Type B pancreatic cell (in vitro differentiated cells): ENCODE measurements at regions not wholly inside any gene's neighbourhood (a gene's known extent, or its start where the extent isn't known, plus 50 kb on each side); places are given as distances from the start of the nearest gene placed in this dataset.

Experiments used
- DNase-seq: peaks from one replicate; pipeline ENCODE4 v3.0.0; 2021; ENCODE audit warnings: mixed read lengths; ENCODE audit not compliant: unreplicated experiment; ENCODE audit errors: extremely low spot score
- H3K27ac Mint-ChIP-seq: 2 replicates; pipeline ENCODE4 v1.8.0; 2021; ENCODE audit warnings: mild to moderate bottlenecking, mixed read lengths
- H3K27me3 Mint-ChIP-seq: 2 replicates; pipeline ENCODE4 v1.8.0; 2021; ENCODE audit warnings: mixed read lengths
- H3K36me3 Mint-ChIP-seq: 2 replicates; pipeline ENCODE4 v1.8.0; 2021; ENCODE audit warnings: mixed read lengths
- H3K4me1 Mint-ChIP-seq: one replicate; pipeline ENCODE4 v1.8.0; 2021; ENCODE audit warnings: mixed read lengths; ENCODE audit not compliant: unreplicated experiment
- H3K4me3 Mint-ChIP-seq: 2 replicates; pipeline ENCODE4 v1.8.0; 2021; ENCODE audit warnings: mild to moderate bottlenecking, mixed read lengths
- H3K9me3 Mint-ChIP-seq: 2 replicates; pipeline ENCODE4 v1.8.0; 2021; ENCODE audit warnings: mixed read lengths
- CTCF ChIP-seq: fragments of 200-600 bp; sonication (generic); conservative IDR thresholded peaks from 2 replicates; pipeline ENCODE4 v1.5.0; 2021; ENCODE audit warnings: antibody characterized with exemption, mild to moderate bottlenecking

- no peak overlapping the region for H3K27ac Mint-ChIP-seq
- DNase-seq: no peak
- no peaks in the 10 kb centered on the region for H3K27me3 Mint-ChIP-seq
- H3K4me1 Mint-ChIP-seq: no peaks in the 10 kb centered on the region
- TF ChIP-seq CTCF: no peak
- no peak overlapping the region for H3K4me3 Mint-ChIP-seq
- H3K36me3 Mint-ChIP-seq: no peaks in the 10 kb centered on the region
- peaks cover 7% of the 10 kb centered on the region for H3K9me3 Mint-ChIP-seq
Observed at GRCh38 chrX:74179990-74180389, 124.0 kb upstream of the ZCCHC13 start.

GRCh38 chrX:74179499-74179898 lies 124.5 kb upstream of the ZCCHC13 start:
- no peaks in the 10 kb centered on the region for H3K27me3 Mint-ChIP-seq
- H3K9me3 Mint-ChIP-seq: peaks cover 7% of the 10 kb centered on the region
- TF ChIP-seq CTCF: no peak
- H3K27ac Mint-ChIP-seq: peak overlapping the region; percentile 32
- no peaks in the 10 kb centered on the region for H3K36me3 Mint-ChIP-seq
- H3K4me3 Mint-ChIP-seq: no peak overlapping the region
- H3K4me1 Mint-ChIP-seq: no peaks in the 10 kb centered on the region
- DNase-seq: no peak

GRCh38 chrX:74179071-74179470 lies 124.9 kb upstream of the ZCCHC13 start:
- Mint-ChIP-seq H3K27ac (peak overlapping the region; percentile 32), H3K9me3 (peaks cover 7% of the 10 kb centered on the region), H3K27me3 (no peaks in the 10 kb centered on the region), H3K36me3 (no peaks in the 10 kb centered on the region), H3K4me3 (no peak overlapping the region), H3K4me1 (no peaks in the 10 kb centered on the region)
- no peak for DNase-seq
- no peak for TF ChIP-seq CTCF

- TF ChIP-seq CTCF: no peak
- H3K9me3 Mint-ChIP-seq: peaks cover 7% of the 10 kb centered on the region
- H3K27ac Mint-ChIP-seq: no peak overlapping the region
- H3K4me3 Mint-ChIP-seq: peak overlapping the region; percentile 40
- H3K27me3 Mint-ChIP-seq: no peaks in the 10 kb centered on the region
- no peak for DNase-seq
- H3K36me3 Mint-ChIP-seq: no peaks in the 10 kb centered on the region
- H3K4me1 Mint-ChIP-seq: no peaks in the 10 kb centered on the region
Observed at GRCh38 chrX:74178536-74178935, 125.4 kb upstream of the ZCCHC13 start.

- Mint-ChIP-seq H3K36me3 (peaks cover 11% of the 10 kb centered on the region), H3K27ac (no peak overlapping the region), H3K27me3 (no peaks in the 10 kb centered on the region), H3K4me3 (no peak overlapping the region), H3K4me1 (no peaks in the 10 kb centered on the region), H3K9me3 (peaks cover 19% of the 10 kb centered on the region)
- no peak for DNase-seq
- no peak for TF ChIP-seq CTCF
Observed at GRCh38 chrX:74171465-74171864, 132.5 kb upstream of the ZCCHC13 start.

- no peak overlapping the region for H3K4me3 Mint-ChIP-seq
- no peak for TF ChIP-seq CTCF
- H3K27ac Mint-ChIP-seq: no peak overlapping the region
- peaks cover 7% of the 10 kb centered on the region for H3K9me3 Mint-ChIP-seq
- H3K36me3 Mint-ChIP-seq: peaks cover 8% of the 10 kb centered on the region
- H3K27me3 Mint-ChIP-seq: no peaks in the 10 kb centered on the region
- DNase-seq: no peak
- H3K4me1 Mint-ChIP-seq: no peaks in the 10 kb centered on the region
Observed at GRCh38 chrX:74162199-74162598, 141.8 kb upstream of the ZCCHC13 start.
